ENCODE measurements at regions not wholly inside any gene's neighbourhood (a gene's known extent, or its start where the extent isn't known, plus 50 kb on each side); places are given as distances from the start of the nearest gene placed in this dataset.

DNA sequence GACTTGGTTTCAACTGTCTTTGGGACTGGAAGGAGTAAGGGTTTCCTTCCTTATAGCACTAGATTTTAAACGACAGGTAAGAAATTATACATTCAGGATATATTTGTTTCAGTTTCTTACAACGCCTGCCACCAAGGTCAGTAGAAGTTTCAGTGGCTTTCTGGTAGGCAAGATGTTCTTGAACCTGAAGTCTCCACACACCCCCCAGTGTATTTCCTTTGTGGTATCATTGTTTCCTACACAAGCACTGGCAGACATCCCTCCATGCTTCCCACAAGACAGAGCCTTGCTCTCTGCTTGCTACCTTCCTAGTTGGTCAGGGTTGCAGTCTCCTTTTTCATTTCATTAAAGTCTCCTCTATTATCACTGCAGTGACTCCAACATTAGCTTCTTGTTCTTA, 283.1 kb downstream of the FLRT2 start:
- ATAC-seq (ENCODE audit: low read depth): no peak
- Mint-ChIP-seq H3K4me3 (no peak overlapping the region), H3K9me3 (no peaks in the 10 kb centered on the region), H3K36me3 (ENCODE audit: low read depth) (no peaks in the 10 kb centered on the region), H3K27ac (no peak overlapping the region), H3K4me1 (no peaks in the 10 kb centered on the region), H3K27me3 (no peaks in the 10 kb centered on the region)
- no peak for DNase-seq
- intact Hi-C loops (cut with micrococcal nuclease): no loop called here
- TF ChIP-seq, protein P1, sequence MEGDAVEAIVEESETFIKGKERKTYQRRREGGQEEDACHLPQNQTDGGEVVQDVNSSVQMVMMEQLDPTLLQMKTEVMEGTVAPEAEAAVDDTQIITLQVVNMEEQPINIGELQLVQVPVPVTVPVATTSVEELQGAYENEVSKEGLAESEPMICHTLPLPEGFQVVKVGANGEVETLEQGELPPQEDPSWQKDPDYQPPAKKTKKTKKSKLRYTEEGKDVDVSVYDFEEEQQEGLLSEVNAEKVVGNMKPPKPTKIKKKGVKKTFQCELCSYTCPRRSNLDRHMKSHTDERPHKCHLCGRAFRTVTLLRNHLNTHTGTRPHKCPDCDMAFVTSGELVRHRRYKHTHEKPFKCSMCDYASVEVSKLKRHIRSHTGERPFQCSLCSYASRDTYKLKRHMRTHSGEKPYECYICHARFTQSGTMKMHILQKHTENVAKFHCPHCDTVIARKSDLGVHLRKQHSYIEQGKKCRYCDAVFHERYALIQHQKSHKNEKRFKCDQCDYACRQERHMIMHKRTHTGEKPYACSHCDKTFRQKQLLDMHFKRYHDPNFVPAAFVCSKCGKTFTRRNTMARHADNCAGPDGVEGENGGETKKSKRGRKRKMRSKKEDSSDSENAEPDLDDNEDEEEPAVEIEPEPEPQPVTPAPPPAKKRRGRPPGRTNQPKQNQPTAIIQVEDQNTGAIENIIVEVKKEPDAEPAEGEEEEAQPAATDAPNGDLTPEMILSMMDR (IDR thresholded peaks at IDR 0.05): no peak
- CTCF ChIA-PET: no interaction called here
- POLR2A ChIA-PET: no interaction called here

DNA sequence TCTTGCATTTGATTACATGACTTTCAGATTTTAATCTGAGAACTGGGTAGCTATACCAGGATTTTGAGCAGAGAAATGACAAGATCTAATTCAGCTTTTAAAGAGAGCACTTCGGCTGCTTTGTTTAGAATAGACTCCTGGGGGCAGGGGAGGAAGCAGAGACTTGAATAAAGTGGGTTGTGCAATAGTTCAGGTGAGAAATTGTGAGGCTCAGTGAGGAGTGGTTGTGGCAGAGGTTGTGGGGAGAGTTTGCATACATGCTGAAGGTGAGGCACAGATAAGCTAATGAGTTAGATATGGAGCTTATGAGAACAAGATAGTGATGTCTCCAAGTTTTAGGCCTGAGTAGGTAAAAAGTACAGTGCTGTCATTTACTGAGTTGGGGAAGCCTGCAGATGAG, 281.4 kb downstream of the FLRT2 start:
- POLR2A ChIA-PET: no interaction called here
- CTCF ChIA-PET: no interaction called here
- Mint-ChIP-seq H3K4me3 (no peak overlapping the region), H3K36me3 (ENCODE audit: low read depth) (no peaks in the 10 kb centered on the region), H3K4me1 (no peaks in the 10 kb centered on the region), H3K27ac (no peak overlapping the region), H3K9me3 (peaks cover 2% of the 10 kb centered on the region), H3K27me3 (no peaks in the 10 kb centered on the region)
- intact Hi-C loops (cut with micrococcal nuclease): no loop called here
- no peak for ATAC-seq (ENCODE audit: low read depth)
- DNase-seq: no peak
- TF ChIP-seq, protein P1 (IDR thresholded peaks at IDR 0.05): no peak

DNA sequence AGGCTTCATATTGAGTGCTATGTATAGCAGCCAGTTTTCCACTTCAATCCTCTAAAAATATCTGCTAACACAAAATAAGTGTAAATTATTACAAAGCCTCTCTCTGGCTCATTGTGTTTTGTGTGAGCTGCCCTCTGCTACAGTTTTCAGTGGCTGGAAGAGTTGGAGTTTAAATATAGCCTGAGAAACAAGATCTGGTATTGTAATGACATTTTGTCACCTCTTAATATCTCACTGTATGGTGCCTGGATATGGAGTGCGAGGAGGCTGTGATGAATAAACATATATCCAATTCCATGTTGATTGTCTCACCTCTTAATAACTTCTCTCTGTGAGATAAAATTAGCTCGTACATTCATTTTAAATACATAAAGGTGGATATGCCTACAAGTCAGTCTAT, 269.7 kb downstream of the FLRT2 start:
- no peaks in the 10 kb centered on the region for H3K4me1 Mint-ChIP-seq
- TF ChIP-seq, protein P1 (IDR thresholded peaks at IDR 0.05): no peak
- H3K27ac Mint-ChIP-seq: no peak overlapping the region
- ChIA-PET POLR2A (no interaction called here), CTCF (no interaction called here)
- no peaks in the 10 kb centered on the region for H3K27me3 Mint-ChIP-seq
- DNase-seq: no peak
- no peak for ATAC-seq (ENCODE audit: low read depth)
- H3K4me3 Mint-ChIP-seq: no peak overlapping the region
- intact Hi-C loops (cut with micrococcal nuclease): no loop called here
- H3K36me3 Mint-ChIP-seq (ENCODE audit: low read depth): no peaks in the 10 kb centered on the region
- H3K9me3 Mint-ChIP-seq: peaks cover 2% of the 10 kb centered on the region

DNA sequence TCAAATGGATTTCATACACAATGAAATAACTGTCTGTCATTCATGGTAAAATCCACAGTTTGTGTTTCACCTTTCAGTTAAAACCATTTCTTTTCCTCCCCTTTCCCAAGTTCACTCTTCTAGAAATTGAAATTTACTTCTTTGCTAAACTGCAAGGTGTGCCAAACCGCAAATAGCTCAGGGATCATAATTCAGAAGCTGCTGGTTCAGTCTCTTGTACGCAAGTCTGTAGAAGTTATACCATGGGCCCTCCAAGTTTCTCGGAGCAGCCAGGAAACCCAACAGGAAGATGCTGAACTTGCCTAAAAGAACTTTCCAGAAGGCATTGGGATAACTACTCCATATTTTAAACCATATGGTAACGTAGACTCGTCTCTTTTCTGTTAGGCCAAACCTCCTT, 268.9 kb downstream of the FLRT2 start:
- POLR2A ChIA-PET: no interaction called here

DNA sequence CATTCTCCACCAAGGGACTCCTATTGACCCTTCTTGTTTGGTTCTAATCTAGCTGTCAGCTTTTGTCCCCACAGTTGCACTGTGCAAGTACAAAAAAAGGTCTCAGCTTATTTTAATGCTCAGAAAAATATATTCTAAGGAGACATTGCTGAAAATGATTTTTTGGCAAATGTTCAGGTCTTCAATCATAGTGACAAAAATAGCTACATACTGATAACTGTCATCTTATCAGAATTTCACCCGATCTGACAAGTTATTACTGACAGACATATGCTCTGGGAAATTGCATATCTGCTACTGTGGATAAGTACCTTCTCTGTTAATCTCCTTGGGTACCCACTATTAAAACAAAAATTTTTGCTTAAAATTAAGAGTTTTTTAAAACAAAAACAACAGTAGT, 263.6 kb downstream of the FLRT2 start:
- intact Hi-C loops (cut with micrococcal nuclease): no loop called here
- DNase-seq (no peak), ATAC-seq (ENCODE audit: low read depth) (no peak)
- Mint-ChIP-seq H3K4me1 (no peaks in the 10 kb centered on the region), H3K9me3 (no peaks in the 10 kb centered on the region), H3K4me3 (no peak overlapping the region), H3K27ac (no peak overlapping the region), H3K36me3 (ENCODE audit: low read depth) (no peaks in the 10 kb centered on the region), H3K27me3 (no peaks in the 10 kb centered on the region)
- CTCF ChIA-PET: no interaction called here
- TF ChIP-seq, protein P1 (IDR thresholded peaks at IDR 0.05): no peak
- POLR2A ChIA-PET: no interaction called here

More for the DNA sequence above, 268.9 kb downstream of the FLRT2 start:
- TF ChIP-seq, protein P1 (IDR thresholded peaks at IDR 0.05): no peak
- ATAC-seq (ENCODE audit: low read depth) (no peak), DNase-seq (no peak)
- H3K4me3 Mint-ChIP-seq: no peak overlapping the region
- CTCF ChIA-PET: no interaction called here
- H3K9me3 Mint-ChIP-seq: no peaks in the 10 kb centered on the region
- no peak overlapping the region for H3K27ac Mint-ChIP-seq
- H3K36me3 Mint-ChIP-seq (ENCODE audit: low read depth): no peaks in the 10 kb centered on the region
- no peaks in the 10 kb centered on the region for H3K27me3 Mint-ChIP-seq
- intact Hi-C loops (cut with micrococcal nuclease): no loop called here
- no peaks in the 10 kb centered on the region for H3K4me1 Mint-ChIP-seq
